ENCODE measurements at regions not wholly inside any gene's neighbourhood (a gene's known extent, or its start where the extent isn't known, plus 50 kb on each side); places are given as distances from the start of the nearest gene placed in this dataset.

- Histone ChIP-seq H3K9me3 (ENCODE audit: low read depth) (no peaks in the 10 kb centered on the region), H3K79me2 (no peaks in the 10 kb centered on the region), H3K27ac (no peak overlapping the region), H3K9me2 (replicated peaks; ENCODE audit: insufficient read depth) (no peaks in the 10 kb centered on the region), H3K4me2 (no peak overlapping the region), H4K20me1 (ENCODE audit: insufficient read depth, poor library complexity, severe bottlenecking) (no peaks in the 10 kb centered on the region), H3K36me3 (replicated peaks; ENCODE audit: insufficient read depth, low read depth) (no peaks in the 10 kb centered on the region), H2AFZ (no peak overlapping the region), H3K27me3 (no peaks in the 10 kb centered on the region), H3K4me1 (ENCODE audit: insufficient read depth) (no peaks in the 10 kb centered on the region), H3K4me3 (no peak overlapping the region)
- DNase-seq (ENCODE audit: low spot score), result no peak
- TF ChIP-seq EZH2 (IDR thresholded peaks at IDR 0.05; ENCODE audit: borderline replicate concordance), result no peak
- TF ChIP-seq CTCF (IDR thresholded peaks at IDR 0.05; ENCODE audit: poor library complexity), result no peak
- TF ChIP-seq EZH2phosphoT487 (IDR thresholded peaks at IDR 0.05; ENCODE audit: low read depth, severe bottlenecking, unreplicated experiment), result no peak
- WGBS (ENCODE audit: low lambda C conversion rate, missing lambda C conversion rate), result 88% methylated on average over 5 of the region's 5 CpGs
Observed at GRCh38 chr16:8096211-8096610, 494.1 kb downstream of the TMEM114 start.

GRCh38 chr16:8094696-8095095 lies 495.6 kb downstream of the TMEM114 start:
- H3K27me3 ChIP-seq, result no peaks in the 10 kb centered on the region
- 91% methylated on average over 5 of the region's 5 CpGs for WGBS (ENCODE audit: low lambda C conversion rate, missing lambda C conversion rate)
- H4K20me1 ChIP-seq (ENCODE audit: insufficient read depth, poor library complexity, severe bottlenecking), result no peaks in the 10 kb centered on the region
- no peak overlapping the region for H3K27ac ChIP-seq
- no peaks in the 10 kb centered on the region for H3K9me3 ChIP-seq (ENCODE audit: low read depth)
- no peak overlapping the region for H3K4me2 ChIP-seq
- no peaks in the 10 kb centered on the region for H3K4me1 ChIP-seq (ENCODE audit: insufficient read depth)
- DNase-seq (ENCODE audit: low spot score), result no peak
- H3K36me3 ChIP-seq (replicated peaks; ENCODE audit: insufficient read depth, low read depth), result no peaks in the 10 kb centered on the region
- H3K9me2 ChIP-seq (replicated peaks; ENCODE audit: insufficient read depth), result no peaks in the 10 kb centered on the region
- TF ChIP-seq EZH2phosphoT487 (IDR thresholded peaks at IDR 0.05; ENCODE audit: low read depth, severe bottlenecking, unreplicated experiment) (no peak), EZH2 (IDR thresholded peaks at IDR 0.05; ENCODE audit: borderline replicate concordance) (no peak), CTCF (IDR thresholded peaks at IDR 0.05; ENCODE audit: poor library complexity) (no peak)
- H2AFZ ChIP-seq, result no peak overlapping the region
- no peak overlapping the region for H3K4me3 ChIP-seq
- H3K79me2 ChIP-seq, result no peaks in the 10 kb centered on the region

DNA sequence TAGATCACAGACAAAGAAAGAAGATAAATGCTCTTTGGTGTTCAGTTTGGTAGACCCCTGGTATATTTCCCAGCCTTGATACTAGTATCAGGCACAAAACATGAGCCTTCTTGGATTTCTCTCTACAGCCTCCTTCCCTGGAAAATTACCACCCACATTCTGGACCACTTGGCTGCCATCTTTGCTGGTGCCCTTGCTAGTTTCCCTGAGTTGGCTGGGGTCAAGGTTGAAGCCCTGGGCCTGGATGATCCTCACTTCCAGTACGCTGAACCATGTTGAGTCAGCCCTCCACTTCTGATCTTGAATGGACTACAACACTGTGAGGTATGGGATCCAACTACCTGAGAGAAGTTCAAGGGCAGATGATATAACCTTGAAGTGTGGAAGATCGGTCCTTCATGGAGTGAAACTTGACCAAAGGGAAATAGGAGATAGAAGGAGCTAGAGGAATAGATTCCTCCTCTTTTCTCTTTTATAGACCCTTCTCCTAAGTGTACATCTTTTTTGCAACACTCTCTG lies 501.4 kb downstream of the TMEM114 start:
- H3K27ac ChIP-seq, result no peak overlapping the region
- H3K36me3 ChIP-seq (replicated peaks; ENCODE audit: insufficient read depth, low read depth), result no peaks in the 10 kb centered on the region
- H3K4me2 ChIP-seq, result no peak overlapping the region
- H2AFZ ChIP-seq, result no peak overlapping the region
- H3K9me2 ChIP-seq (replicated peaks; ENCODE audit: insufficient read depth), result no peaks in the 10 kb centered on the region
- H3K79me2 ChIP-seq, result no peaks in the 10 kb centered on the region
- H3K9me3 ChIP-seq (ENCODE audit: low read depth), result no peaks in the 10 kb centered on the region
- DNase-seq (ENCODE audit: low spot score), result no peak
- no peaks in the 10 kb centered on the region for H3K4me1 ChIP-seq (ENCODE audit: insufficient read depth)
- no peak overlapping the region for H3K4me3 ChIP-seq
- WGBS (ENCODE audit: low lambda C conversion rate, missing lambda C conversion rate), result 84% methylated on average over 2 of the region's 2 CpGs
- no peaks in the 10 kb centered on the region for H3K27me3 ChIP-seq
- TF ChIP-seq CTCF (IDR thresholded peaks at IDR 0.05; ENCODE audit: poor library complexity) (no peak), EZH2 (IDR thresholded peaks at IDR 0.05; ENCODE audit: borderline replicate concordance) (no peak), EZH2phosphoT487 (IDR thresholded peaks at IDR 0.05; ENCODE audit: low read depth, severe bottlenecking, unreplicated experiment) (no peak)
- no peaks in the 10 kb centered on the region for H4K20me1 ChIP-seq (ENCODE audit: insufficient read depth, poor library complexity, severe bottlenecking)
